HepG2 (cell line): ENCODE measurements at regions not wholly inside any gene's neighbourhood (a gene's known extent, or its start where the extent isn't known, plus 50 kb on each side); places are given as distances from the start of the nearest gene placed in this dataset.

Experiments used
- ATAC-seq: fragments of 200-7000 bp; cut with Tn5 transposase; 3 replicates; pipeline ENCODE4 v1.9.1; 2020; ENCODE audit warnings: mild to moderate bottlenecking, moderate library complexity
- BruUV-seq: library from RNA; stranded (reverse); fragments of 400-500 nt; replicated peaks from 2 replicates; lab custom pipeline; 2021; lab: Mats Ljungman, UMichigan
- CTCF ChIA-PET: fragments of 300-600 bp; formaldehyde crosslinking; extraction: SDS; loops from one replicate; lab custom pipeline; 2021; ENCODE audit warnings: low total read pairs, inconsistent platforms, low intra/inter-chr PET ratio; lab: Yijun Ruan, JAX
- POLR2A ChIA-PET: fragments of 350-600 bp; sonication (Branson Sonifier 250); formaldehyde crosslinking; loops from one replicate; lab custom pipeline; 2020; ENCODE audit warnings: antibody characterized with exemption, inconsistent platforms; lab: Yijun Ruan, JAX
- DNase-seq: peaks from one replicate; pipeline ENCODE4 v3.0.0-alpha.2; 2015; ENCODE audit warnings: low spot score
- FAIRE-seq: peaks from 3 replicates; lab custom pipeline; 2011; peaks lifted over from hg19 to GRCh38; lab: Jason Lieb, UNC
- H2AFZ ChIP-seq: one replicate; pipeline ENCODE4 v1.6.1; 2011; ENCODE audit warnings: low read length, inconsistent platforms
- H3K27ac ChIP-seq: fragments of 300-600 bp; 3 replicates; pipeline ENCODE4 v1.8.0; 2011; ENCODE audit warnings: mixed run types, mild to moderate bottlenecking, mixed read lengths, low read length, inconsistent platforms; ENCODE audit not compliant: insufficient read depth; ENCODE audit errors: extremely low read length
- H3K27me3 ChIP-seq, 2 experiments: fragments of 200-600 bp in 1 of 2; 2 replicates in 1 of 2; 3 replicates in 1 of 2; pipeline versions ENCODE4 v1.6.0 to v1.8.0; 2011; ENCODE audit warnings: low read length in 2 of 2, mild to moderate bottlenecking in 2 of 2, moderate library complexity in 2 of 2, inconsistent platforms in 1 of 2; ENCODE audit not compliant: insufficient read depth in 2 of 2, control insufficient read depth in 1 of 2
- H3K36me3 ChIP-seq, 2 experiments: fragments of 200-600 bp in 1 of 2; replicated peaks in 1 of 2; 2 replicates in 1 of 2; 3 replicates in 1 of 2; pipeline versions ENCODE4 v1.5.1 to v1.8.0; 2011; ENCODE audit warnings: low read length in 2 of 2, inconsistent platforms in 1 of 2; ENCODE audit not compliant: insufficient read depth in 2 of 2, control insufficient read depth in 1 of 2
- H3K4me1 ChIP-seq: 2 replicates; pipeline ENCODE4 v1.5.1; 2012; ENCODE audit warnings: low read length, inconsistent platforms; ENCODE audit not compliant: insufficient read depth
- H3K4me2 ChIP-seq: 2 replicates; pipeline ENCODE4 v1.6.0; 2011; ENCODE audit warnings: low read depth, low read length, inconsistent platforms
- H3K4me3 ChIP-seq, 3 experiments: fragments of 200-600 bp in 1 of 3; sonication (generic), shearing (Covaris generic) in 1 of 3; replicated peaks in 1 of 3; 2 replicates each; pipeline ENCODE4 v1.5.1; 2011 to 2016; ENCODE audit warnings: low read length in 3 of 3, inconsistent platforms in 2 of 3, low read depth in 2 of 3, mild to moderate bottlenecking in 2 of 3, control low read depth in 1 of 3, mixed read lengths in 1 of 3; ENCODE audit not compliant: insufficient read depth in 1 of 3
- H3K79me2 ChIP-seq: one replicate; pipeline ENCODE4 v1.6.1; 2011; ENCODE audit warnings: low read length, inconsistent platforms; ENCODE audit not compliant: insufficient read depth
- H3K9ac ChIP-seq: 2 replicates; pipeline ENCODE4 v1.6.0; 2011; ENCODE audit warnings: mild to moderate bottlenecking, low read depth, low read length, inconsistent platforms; ENCODE audit not compliant: insufficient read depth
- H3K9me3 ChIP-seq: 2 replicates; pipeline ENCODE4 v1.5.1; 2012; ENCODE audit warnings: mild to moderate bottlenecking, low read length
- H4K20me1 ChIP-seq: 2 replicates; pipeline ENCODE4 v1.6.0; 2011; ENCODE audit warnings: inconsistent platforms, mild to moderate bottlenecking, low read length, moderate library complexity; ENCODE audit not compliant: insufficient read depth
- ATF6 ChIP-seq: sonication (generic); formaldehyde crosslinking; conservative IDR thresholded peaks from 2 replicates; pipeline ENCODE4 v1.4.0; 2020; ENCODE audit warnings: missing genetic modification reagents
- KDM1A ChIP-seq: IDR thresholded peaks from 2 replicates; pipeline ENCODE4 v1.6.1; 2016; ENCODE audit warnings: missing compliant biosample characterization
- ZNF225 ChIP-seq: sonication (generic); formaldehyde crosslinking; IDR thresholded peaks from 2 replicates; pipeline ENCODE4 v1.4.0; 2020; ENCODE audit warnings: mild to moderate bottlenecking, missing genetic modification reagents
- ZNF414 ChIP-seq: sonication (generic); formaldehyde crosslinking; IDR thresholded peaks from 2 replicates; pipeline ENCODE4 v1.5.0; 2020; ENCODE audit warnings: missing genetic modification reagents
- WGBS: methylation state at CpG from one replicate; pipeline ENCODE4 v1.1.6; 2017; ENCODE audit warnings: low lambda C conversion rate; 5-methylcytosine and 5-hydroxymethylcytosine counted together
- in situ Hi-C: cut with HindIII; loops from 2 replicates; pipeline ENCODE4 v1.10.0; 2017; ENCODE audit warnings: low pct_unique_long_range_greater_than_20kb; ENCODE audit not compliant: extremely low pct_ligation_motif_present
- intact Hi-C: fragments of 100-400 bp; cut with micrococcal nuclease; formaldehyde crosslinking; loops from one replicate; pipeline ENCODE4 v1.10.0; 2022; ENCODE audit not compliant: unreplicated experiment

GRCh38 chr6:6976193-6976592 lies 131.6 kb upstream of the RREB1 start (continued):
- TF ChIP-seq ZNF414 (CRISPR knock-in tag) = no peak

- H3K27me3 ChIP-seq = peaks cover 0 to 14% of the 10 kb centered on the region in 2 experiments; a peak in 2 of 5 replicates
- H4K20me1 ChIP-seq = no peaks in the 10 kb centered on the region
- ATAC-seq (no peak), DNase-seq (no peak), FAIRE-seq (no peak)
- no peak overlapping the region for H2AFZ ChIP-seq
- no TSS peak for BruUV-seq
- H3K4me2 ChIP-seq = no peak overlapping the region
- TF ChIP-seq ZNF225 (CRISPR knock-in tag) (no peak), ATF6 (CRISPR knock-in tag) (no peak), KDM1A (CRISPR knock-in tag) (no peak)
- 34% methylated on average over 5 of the region's 5 CpGs for WGBS
- no peak overlapping the region for H3K27ac ChIP-seq
- no peaks in the 10 kb centered on the region for H3K36me3 ChIP-seq
- in situ Hi-C loops (no loop called here), intact Hi-C loops (no loop called here)
- H3K9me3 ChIP-seq = no peaks in the 10 kb centered on the region
- H3K4me3 ChIP-seq = no peak overlapping the region
- CTCF ChIA-PET = no interaction called here
- H3K4me1 ChIP-seq = 0 out of 2 replicates have a peak, but pooled peaks cover 6% of the 10 kb centered on the region
- H3K9ac ChIP-seq = no peak overlapping the region
- H3K79me2 ChIP-seq = no peaks in the 10 kb centered on the region
- POLR2A ChIA-PET = interaction anchor here (1.0 kb wide), 1 partner anchor 129 kb away, joined by 3 read pairs; the partner anchor contains the start of gene RREB1
These were observed 129.0 kb upstream of the RREB1 start for GRCh38 chr6:6978731-6979130.
